Type B pancreatic cell (in vitro differentiated cells): ENCODE measurements at regions not wholly inside any gene's neighbourhood (a gene's known extent, or its start where the extent isn't known, plus 50 kb on each side); places are given as distances from the start of the nearest gene placed in this dataset.
A peak's percentile ranks its signal among the peaks of the same experiment; 100 is the strongest.

Experiments
- DNase-seq: peaks from one replicate; pipeline ENCODE4 v3.0.0; 2021; ENCODE audit warnings: mixed read lengths; ENCODE audit not compliant: unreplicated experiment; ENCODE audit errors: extremely low spot score
- H3K27ac Mint-ChIP-seq: 2 replicates; pipeline ENCODE4 v1.8.0; 2021; ENCODE audit warnings: mild to moderate bottlenecking, mixed read lengths
- H3K27me3 Mint-ChIP-seq: 2 replicates; pipeline ENCODE4 v1.8.0; 2021; ENCODE audit warnings: mixed read lengths
- H3K36me3 Mint-ChIP-seq: 2 replicates; pipeline ENCODE4 v1.8.0; 2021; ENCODE audit warnings: mixed read lengths
- H3K4me1 Mint-ChIP-seq: one replicate; pipeline ENCODE4 v1.8.0; 2021; ENCODE audit warnings: mixed read lengths; ENCODE audit not compliant: unreplicated experiment
- H3K4me3 Mint-ChIP-seq: 2 replicates; pipeline ENCODE4 v1.8.0; 2021; ENCODE audit warnings: mild to moderate bottlenecking, mixed read lengths
- H3K9me3 Mint-ChIP-seq: 2 replicates; pipeline ENCODE4 v1.8.0; 2021; ENCODE audit warnings: mixed read lengths
- CTCF ChIP-seq: fragments of 200-600 bp; sonication (generic); conservative IDR thresholded peaks from 2 replicates; pipeline ENCODE4 v1.5.0; 2021; ENCODE audit warnings: antibody characterized with exemption, mild to moderate bottlenecking

DNA sequence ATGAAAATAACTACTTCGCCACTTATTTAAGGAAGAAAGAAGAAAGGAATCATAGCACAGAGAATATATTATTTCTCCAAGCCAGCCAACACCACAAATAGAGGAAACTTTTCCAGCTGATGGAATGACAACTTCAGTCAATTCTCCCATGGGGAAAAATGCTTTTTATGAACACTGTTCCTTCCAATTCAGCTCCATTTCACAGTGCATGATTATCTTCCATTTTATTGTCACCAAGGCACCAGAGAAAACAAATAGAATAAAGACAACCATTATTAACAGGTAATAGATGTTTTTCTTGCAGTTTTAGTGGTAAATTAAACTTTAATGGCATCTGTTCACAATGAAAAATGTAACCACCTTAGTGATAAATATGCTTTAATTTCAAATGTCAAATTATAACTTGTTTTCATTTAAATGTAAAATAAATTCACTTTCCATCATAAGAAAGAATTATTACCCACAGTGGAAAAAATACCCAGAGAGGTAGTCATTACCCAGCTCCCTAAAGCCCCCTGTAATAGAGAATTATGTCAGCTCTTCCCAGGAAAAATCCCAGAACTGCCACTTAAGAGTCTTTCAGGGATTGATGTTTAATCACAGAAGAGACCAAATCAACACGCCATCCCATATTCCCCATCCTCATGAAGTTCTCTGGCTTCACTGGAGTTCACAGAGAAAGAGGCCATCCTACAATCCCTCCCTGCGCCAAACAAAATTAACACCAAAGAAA, 828.3 kb upstream of the TMEM132C start:
- no peaks in the 10 kb centered on the region for H3K36me3 Mint-ChIP-seq

DNA sequence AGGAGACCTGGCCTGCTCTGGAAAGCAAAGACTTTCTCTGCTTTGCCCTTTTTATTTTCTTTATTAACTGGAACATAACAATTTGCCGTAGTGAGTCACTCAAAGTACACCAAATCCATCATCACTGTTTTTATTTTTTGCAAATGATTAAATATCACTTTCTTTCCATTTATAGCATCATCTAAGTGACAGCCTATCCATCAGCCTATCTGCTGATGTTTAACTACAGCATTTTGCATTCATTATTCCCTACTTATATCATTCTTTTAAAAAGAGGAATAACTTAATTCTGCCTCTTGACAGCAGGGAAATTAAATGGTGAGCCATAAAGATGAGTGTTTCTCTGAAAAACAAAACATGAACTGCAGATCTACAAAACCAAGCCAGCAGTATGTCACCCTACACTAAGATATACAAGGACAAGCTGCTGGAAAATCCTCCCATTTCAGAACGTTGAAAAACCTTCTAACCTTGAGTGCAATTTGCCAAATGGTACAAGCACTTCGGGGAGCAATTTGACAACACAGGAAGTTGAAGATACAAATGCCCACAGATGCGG, 821.3 kb upstream of the TMEM132C start:
- DNase-seq: no peak
- no peaks in the 10 kb centered on the region for H3K4me1 Mint-ChIP-seq
- no peaks in the 10 kb centered on the region for H3K36me3 Mint-ChIP-seq
- peaks cover 6% of the 10 kb centered on the region for H3K27me3 Mint-ChIP-seq
- no peak overlapping the region for H3K4me3 Mint-ChIP-seq
- TF ChIP-seq CTCF: no peak
- peaks cover 6% of the 10 kb centered on the region for H3K9me3 Mint-ChIP-seq
- H3K27ac Mint-ChIP-seq: no peak overlapping the region

More for the DNA sequence above, 828.3 kb upstream of the TMEM132C start:
- Mint-ChIP-seq H3K27ac (no peak overlapping the region), H3K27me3 (peaks cover 12% of the 10 kb centered on the region), H3K4me3 (no peak overlapping the region), H3K9me3 (peaks cover 10% of the 10 kb centered on the region), H3K4me1 (no peaks in the 10 kb centered on the region)
- no peak for TF ChIP-seq CTCF
- DNase-seq: no peak

GRCh38 chr12:127448906-127449305, 818.1 kb upstream of the TMEM132C start:
- no peak for TF ChIP-seq CTCF
- Mint-ChIP-seq H3K36me3 (no peaks in the 10 kb centered on the region), H3K27me3 (peaks cover 25% of the 10 kb centered on the region), H3K27ac (no peak overlapping the region), H3K4me1 (no peaks in the 10 kb centered on the region), H3K9me3 (no peaks in the 10 kb centered on the region), H3K4me3 (no peak overlapping the region)
- DNase-seq: no peak

DNA sequence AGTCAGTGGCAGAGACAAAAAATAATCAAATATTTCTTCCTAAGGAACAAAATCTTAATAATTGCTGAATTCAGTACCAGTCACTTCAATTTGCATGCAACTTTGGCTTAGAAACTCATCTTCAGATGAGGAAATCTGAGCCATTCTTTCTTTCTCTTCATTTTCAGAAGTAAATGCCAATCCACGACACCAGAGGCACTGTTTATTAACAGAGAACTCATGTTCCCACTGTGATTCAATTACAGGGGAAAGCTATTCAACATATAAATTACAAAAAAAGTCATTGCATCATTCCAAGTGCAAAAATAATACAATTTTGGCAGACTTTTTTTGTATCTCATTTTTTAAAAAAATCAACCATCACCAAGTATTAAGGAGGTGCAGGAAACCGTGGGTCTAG, 816.1 kb upstream of the TMEM132C start:
- H3K27me3 Mint-ChIP-seq: peaks cover 38% of the 10 kb centered on the region

GRCh38 chr12:127455347-127456265, 811.4 kb upstream of the TMEM132C start:
- H3K4me3 Mint-ChIP-seq: no peak overlapping the region
- no peaks in the 10 kb centered on the region for H3K9me3 Mint-ChIP-seq
- H3K4me1 Mint-ChIP-seq: peaks cover 7% of the 10 kb centered on the region
- DNase-seq: no peak
- H3K36me3 Mint-ChIP-seq: no peaks in the 10 kb centered on the region
- peak; percentile 26 for TF ChIP-seq CTCF
- H3K27ac Mint-ChIP-seq: no peak overlapping the region
- H3K27me3 Mint-ChIP-seq: peaks cover 72% of the 10 kb centered on the region

More for the DNA sequence above, 816.1 kb upstream of the TMEM132C start:
- TF ChIP-seq CTCF: peak; percentile 32
- Mint-ChIP-seq H3K9me3 (no peaks in the 10 kb centered on the region), H3K36me3 (no peaks in the 10 kb centered on the region), H3K4me3 (no peak overlapping the region), H3K27ac (no peak overlapping the region), H3K4me1 (peaks cover 7% of the 10 kb centered on the region)
- no peak for DNase-seq
